IMR-90 (cell line): ENCODE measurements at regions not wholly inside any gene's neighbourhood (a gene's known extent, or its start where the extent isn't known, plus 50 kb on each side); places are given as distances from the start of the nearest gene placed in this dataset.

Source experiments
- CEBPB ChIP-seq: IDR thresholded peaks from 2 replicates; pipeline ENCODE4 v1.6.1; 2012; ENCODE audit warnings: low read depth, low read length, improper control_type of control experiment
- CHD1 ChIP-seq: IDR thresholded peaks from 2 replicates; pipeline ENCODE4 v1.6.1; 2012; ENCODE audit warnings: low read depth, low read length, improper control_type of control experiment
- MAZ ChIP-seq: IDR thresholded peaks from 2 replicates; pipeline ENCODE4 v1.6.1; 2012; ENCODE audit warnings: low read depth, mild to moderate bottlenecking, low read length, improper control_type of control experiment, moderate library complexity, borderline replicate concordance
- MXI1 ChIP-seq: IDR thresholded peaks from 2 replicates; pipeline ENCODE4 v1.6.1; 2012; ENCODE audit warnings: low read depth, mild to moderate bottlenecking, low read length, moderate library complexity, borderline replicate concordance

DNA sequence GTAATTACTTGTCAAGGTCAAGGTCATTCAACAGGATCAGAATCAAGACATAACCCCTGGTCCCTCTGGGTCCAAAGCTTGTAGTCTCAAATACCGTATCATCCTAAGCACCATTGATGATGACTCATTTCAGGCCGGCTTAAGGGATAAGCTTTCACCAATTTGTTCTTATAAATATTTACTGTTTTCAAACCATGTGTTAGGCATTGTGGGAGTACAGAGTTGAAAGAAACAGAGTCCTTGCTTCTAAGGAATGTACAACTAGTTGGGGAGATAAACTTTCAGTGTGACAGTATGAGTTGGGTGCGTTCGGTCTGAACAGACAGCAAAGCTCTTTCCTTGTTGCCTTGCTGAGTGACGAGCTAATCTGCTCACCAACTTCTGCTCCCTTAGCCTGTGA is 183.5 kb upstream of the MAF start:
- TF ChIP-seq CHD1 (no peak), CEBPB (no peak), MAZ (no peak), MXI1 (no peak)
